ENCODE measurements at regions not wholly inside any gene's neighbourhood (a gene's known extent, or its start where the extent isn't known, plus 50 kb on each side); places are given as distances from the start of the nearest gene placed in this dataset.

- H4K20me1 ChIP-seq (replicated peaks; ENCODE audit: control insufficient read depth, extremely low read depth, insufficient read depth, low read length): no peaks in the 10 kb centered on the region
- H3K4me1 ChIP-seq (ENCODE audit: control insufficient read depth, extremely low read depth, insufficient read depth, low read length): no peaks in the 10 kb centered on the region
- no peaks in the 10 kb centered on the region for H3K9me3 ChIP-seq (replicated peaks; ENCODE audit: control insufficient read depth, insufficient read depth, low read length)
- H3K4me3 ChIP-seq (replicated peaks in 1 of 3; ENCODE audit: insufficient read depth in 1 of 3, low read depth in 1 of 3, low read length in 3 of 3): no peak overlapping the region
- POLR2A ChIA-PET: no interaction called here
- no peak for DNase-seq (ENCODE audit: low read depth, low spot score)
- peaks cover 0 to 5% of the 10 kb centered on the region in 2 experiments for H3K27me3 ChIP-seq (ENCODE audit: control insufficient read depth in 2 of 2, insufficient read depth in 2 of 2, low read length in 2 of 2)
- H2AFZ ChIP-seq (ENCODE audit: low read depth, low read length): no peak overlapping the region
- no peaks in the 10 kb centered on the region for H3K79me2 ChIP-seq (ENCODE audit: control insufficient read depth, insufficient read depth, low read length)
- H3K4me2 ChIP-seq (ENCODE audit: insufficient read depth, low read length): no peak overlapping the region
- dilution Hi-C loops (cut with MboI; ENCODE audit: extremely low pct_ligation_motif_present, low sequenced_read_pairs): no loop called here
- intact Hi-C loops (cut with micrococcal nuclease): no loop called here
- H3K9ac ChIP-seq (replicated peaks; ENCODE audit: extremely low read depth, insufficient read depth, low read length): no peak overlapping the region
- H3K36me3 ChIP-seq (ENCODE audit: control insufficient read depth in 2 of 2, extremely low read depth in 1 of 2, insufficient read depth in 2 of 2, low read length in 2 of 2): no peaks in the 10 kb centered on the region
- CTCF ChIA-PET: no interaction called here
- no TSS peak for BruUV-seq (replicated peaks)
- no peak for TF ChIP-seq POLR2A (IDR thresholded peaks at IDR 0.05; ENCODE audit: low read depth, low read length)
- TF ChIP-seq MYC (IDR thresholded peaks at IDR 0.05; ENCODE audit: low read depth, low read length): no peak
- TF ChIP-seq FOS (IDR thresholded peaks at IDR 0.05; ENCODE audit: borderline replicate concordance, insufficient read depth, low read length): no peak
- no peak for TF ChIP-seq POLR2AphosphoS5 (IDR thresholded peaks at IDR 0.05; ENCODE audit: insufficient read depth, low read depth, low read length)
- TF ChIP-seq, protein P1, sequence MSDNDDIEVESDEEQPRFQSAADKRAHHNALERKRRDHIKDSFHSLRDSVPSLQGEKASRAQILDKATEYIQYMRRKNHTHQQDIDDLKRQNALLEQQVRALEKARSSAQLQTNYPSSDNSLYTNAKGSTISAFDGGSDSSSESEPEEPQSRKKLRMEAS (IDR thresholded peaks at IDR 0.05; ENCODE audit: insufficient read depth, insufficient read length): no peak
- no peak for TF ChIP-seq GATA2 (IDR thresholded peaks at IDR 0.05; ENCODE audit: insufficient read depth, insufficient read length, low read depth, low read length)
- no peak for TF ChIP-seq JUN (IDR thresholded peaks at IDR 0.05; ENCODE audit: borderline replicate concordance, insufficient read depth, insufficient read length, low read depth)
- TF ChIP-seq CTCF (IDR thresholded peaks at IDR 0.05; ENCODE audit: extremely low read depth in 1 of 2, insufficient read depth in 1 of 2, low read depth in 1 of 2, low read length in 2 of 2): no peak
- no peak for TF ChIP-seq EZH2 (IDR thresholded peaks at IDR 0.05; ENCODE audit: borderline replicate concordance, low read depth, low read length, severe bottlenecking)
- H3K9me1 ChIP-seq (replicated peaks; ENCODE audit: control insufficient read depth, extremely low read depth, insufficient read depth, low read length): no peaks in the 10 kb centered on the region
- no peak overlapping the region for H3K27ac ChIP-seq (ENCODE audit: insufficient read depth, low read depth, low read length)
- no peak for FAIRE-seq
Observed at GRCh38 chr3:35487376-35487775, 151.9 kb upstream of the ARPP21 start.

All from endothelial cell of umbilical vein (primary cell).